Activated T-cell treated with anti-CD3 and anti-CD28 coated beads, Interleukin-2, amount 50 U/mL, for 4 hours (primary cell): ENCODE measurements at regions not wholly inside any gene's neighbourhood (a gene's known extent, or its start where the extent isn't known, plus 50 kb on each side); places are given as distances from the start of the nearest gene placed in this dataset.
"Not testable (repeated sequence)": the region's sequence is repeated elsewhere in the genome, so short reads cannot be mapped to it uniquely, and the experiment has no call there.

Source experiments
- ATAC-seq, 2 donors: fragments of 200-7000 bp; cut with Tn5 transposase; one replicate each; pipeline ENCODE4 v1.10.0; 2021
- DNase-seq: peaks from one replicate; pipeline ENCODE4 v3.0.0-alpha.2; 2020
- H3K27me3 Mint-ChIP-seq: one replicate; pipeline ENCODE4 v1.8.0; 2021; ENCODE audit warnings: low read depth, mixed read lengths
- H3K36me3 Mint-ChIP-seq: one replicate; pipeline ENCODE4 v1.8.0; 2022; ENCODE audit warnings: mixed read lengths; ENCODE audit not compliant: insufficient read depth
- H3K4me1 Mint-ChIP-seq: one replicate; pipeline ENCODE4 v1.8.0; 2021; ENCODE audit warnings: low read depth, mixed read lengths
- H3K4me3 Mint-ChIP-seq: one replicate; pipeline ENCODE4 v1.8.0; 2021; ENCODE audit warnings: mild to moderate bottlenecking, moderate library complexity, mixed read lengths
- H3K9me3 Mint-ChIP-seq: one replicate; pipeline ENCODE4 v1.8.0; 2021; ENCODE audit warnings: mixed read lengths

DNA sequence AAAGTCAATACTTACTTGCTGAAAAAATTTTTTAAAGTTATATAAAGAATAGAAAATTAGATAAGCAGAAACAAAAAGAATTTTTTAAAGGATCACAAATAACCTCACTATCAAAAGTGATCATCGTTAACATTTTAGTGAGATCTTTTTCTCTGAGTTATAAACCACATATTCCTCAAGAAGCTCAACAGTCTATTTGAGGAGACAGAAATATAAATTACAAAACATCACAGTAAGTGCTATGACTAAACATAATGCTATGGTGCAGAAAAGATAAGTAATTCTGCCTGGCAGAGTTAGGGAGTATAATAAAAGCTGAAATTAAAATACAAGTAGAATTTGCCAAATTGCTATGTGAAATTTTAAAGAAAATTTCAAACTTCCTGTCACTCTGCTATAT, 226.7 kb downstream of the LMBRD1 start:
- DNase-seq (no peak), ATAC-seq (no peak)
- H3K9me3 Mint-ChIP-seq = peaks cover 3% of the 10 kb centered on the region
- no peaks in the 10 kb centered on the region for H3K4me1 Mint-ChIP-seq
- no peak overlapping the region for H3K4me3 Mint-ChIP-seq
- no peaks in the 10 kb centered on the region for H3K36me3 Mint-ChIP-seq
- H3K27me3 Mint-ChIP-seq = peaks cover 7% of the 10 kb centered on the region

DNA sequence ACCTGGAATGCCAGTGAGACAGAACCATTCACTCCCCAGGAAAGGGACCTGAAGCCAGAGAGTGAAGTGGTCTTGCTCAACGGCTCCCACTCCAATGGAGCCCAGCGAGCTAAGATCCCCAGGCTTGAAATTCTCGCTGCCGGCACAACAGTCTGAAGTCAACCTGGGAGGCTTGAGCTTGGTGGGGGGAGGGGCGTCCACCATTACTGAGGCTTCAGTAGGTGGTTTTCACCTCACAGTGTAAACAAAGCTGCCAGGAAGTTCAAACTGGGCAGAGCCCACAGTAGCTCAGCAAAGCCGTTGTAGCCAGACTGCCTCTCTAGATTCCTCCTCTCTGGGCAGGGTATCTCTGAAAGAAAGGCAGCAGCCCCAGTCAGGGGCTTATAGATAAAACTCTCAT, 236.2 kb downstream of the LMBRD1 start:
- H3K36me3 Mint-ChIP-seq, DNase-seq, H3K27me3 Mint-ChIP-seq, H3K9me3 Mint-ChIP-seq, H3K4me3 Mint-ChIP-seq, H3K4me1 Mint-ChIP-seq, ATAC-seq: not testable (repeated sequence)

DNA sequence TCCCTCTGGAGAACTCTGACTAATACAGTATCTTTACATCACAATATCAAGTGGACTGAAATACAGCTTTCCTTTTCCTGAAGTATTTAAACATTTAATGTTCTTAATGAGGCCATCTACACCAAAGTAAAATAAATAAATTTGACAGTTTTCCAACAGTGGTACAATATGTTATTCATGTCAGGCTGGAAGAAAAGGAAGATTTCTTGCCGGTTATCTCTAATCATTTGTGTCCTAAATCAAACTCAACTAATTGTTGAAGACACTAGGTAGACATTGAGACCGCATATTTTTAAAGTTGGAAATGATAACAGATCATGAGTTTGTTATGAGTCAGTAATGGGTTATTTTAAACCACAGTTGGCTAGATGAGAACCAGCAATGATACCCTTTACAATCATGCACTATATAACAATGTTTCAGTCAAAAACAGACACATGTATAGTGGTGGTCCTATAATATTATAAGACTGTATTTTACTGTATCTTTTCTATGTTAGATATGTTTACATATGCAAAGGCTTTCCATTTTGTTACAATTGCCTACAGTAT, 241.6 kb downstream of the LMBRD1 start:
- no peak for DNase-seq
- ATAC-seq = no peak
- Mint-ChIP-seq H3K36me3 (no peaks in the 10 kb centered on the region), H3K27me3 (peaks cover 6% of the 10 kb centered on the region), H3K4me1 (no peaks in the 10 kb centered on the region), H3K4me3 (no peak overlapping the region), H3K9me3 (no peaks in the 10 kb centered on the region)

DNA sequence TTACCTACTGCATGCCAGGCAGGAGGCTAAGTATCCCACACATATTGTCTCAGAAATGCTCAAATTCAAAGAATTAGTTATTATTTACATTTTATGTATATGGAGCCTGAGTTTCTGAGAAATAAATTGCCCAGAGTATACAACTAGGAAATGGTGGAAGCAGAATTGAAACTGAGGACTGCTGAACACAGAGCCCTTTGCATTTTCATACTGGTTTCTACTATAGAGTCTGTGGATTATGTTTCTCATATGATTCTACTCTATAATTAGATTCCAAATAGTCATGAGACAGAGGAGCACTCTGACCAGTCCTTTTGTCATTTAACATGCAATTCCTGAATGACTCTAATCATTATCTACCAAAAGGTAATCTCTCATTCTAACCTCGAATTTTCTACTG, 254.3 kb downstream of the LMBRD1 start:
- Mint-ChIP-seq H3K27me3 (no peaks in the 10 kb centered on the region), H3K9me3 (no peaks in the 10 kb centered on the region), H3K36me3 (no peaks in the 10 kb centered on the region), H3K4me3 (no peak overlapping the region), H3K4me1 (no peaks in the 10 kb centered on the region)
- DNase-seq = no peak
- ATAC-seq = no peak

DNA sequence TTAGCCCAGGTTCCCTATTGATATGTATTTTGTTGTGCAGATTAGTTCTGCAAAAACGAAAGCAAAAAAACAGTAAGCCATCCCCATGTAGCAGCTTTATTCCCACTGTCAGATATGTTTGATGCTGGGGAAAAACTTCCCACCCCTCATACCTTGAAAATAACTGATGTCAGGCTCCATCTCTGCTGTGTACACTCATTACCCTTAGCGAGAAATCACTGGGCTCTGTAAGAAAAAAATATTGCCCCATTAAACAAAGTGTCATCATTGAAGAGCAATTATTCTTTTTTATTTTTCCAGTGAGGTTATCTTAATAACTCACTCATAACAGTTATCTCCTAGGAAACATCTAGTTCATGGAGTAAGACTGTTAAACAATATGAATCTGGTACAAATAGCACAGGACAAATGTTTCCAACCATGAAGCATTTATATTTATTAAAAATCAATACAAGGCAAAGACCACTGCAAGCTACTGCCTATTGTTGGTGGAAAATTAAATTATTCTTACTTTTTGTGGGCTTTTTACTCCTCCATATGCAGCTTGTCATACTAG, 268.8 kb downstream of the LMBRD1 start:
- Mint-ChIP-seq H3K9me3 (no peaks in the 10 kb centered on the region), H3K27me3 (no peaks in the 10 kb centered on the region), H3K4me1 (no peaks in the 10 kb centered on the region), H3K4me3 (no peak overlapping the region), H3K36me3 (no peaks in the 10 kb centered on the region)
- DNase-seq (no peak), ATAC-seq (no peak)

DNA sequence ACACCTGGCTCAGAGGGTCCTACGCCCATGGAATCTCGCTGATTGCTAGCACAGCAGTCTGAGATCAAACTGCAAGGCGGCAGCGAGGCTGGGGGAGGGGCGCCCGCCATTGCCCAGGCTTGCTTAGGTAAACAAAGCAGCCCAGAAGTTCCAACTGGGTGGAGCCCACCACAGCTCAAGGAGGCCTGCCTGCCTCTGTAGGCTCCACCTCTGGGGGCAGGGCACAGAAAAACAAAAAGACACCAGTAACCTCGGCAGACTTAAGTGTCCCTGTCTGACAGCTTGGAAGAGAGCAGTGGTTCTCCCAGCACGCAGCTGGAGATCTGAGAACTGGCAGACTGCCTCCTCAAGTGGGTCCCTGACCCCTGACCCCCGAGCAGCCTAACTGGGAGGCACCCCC, 281.3 kb downstream of the LMBRD1 start:
- H3K27me3 Mint-ChIP-seq, H3K36me3 Mint-ChIP-seq, H3K4me1 Mint-ChIP-seq, DNase-seq, H3K4me3 Mint-ChIP-seq, H3K9me3 Mint-ChIP-seq, ATAC-seq: not testable (repeated sequence)

DNA sequence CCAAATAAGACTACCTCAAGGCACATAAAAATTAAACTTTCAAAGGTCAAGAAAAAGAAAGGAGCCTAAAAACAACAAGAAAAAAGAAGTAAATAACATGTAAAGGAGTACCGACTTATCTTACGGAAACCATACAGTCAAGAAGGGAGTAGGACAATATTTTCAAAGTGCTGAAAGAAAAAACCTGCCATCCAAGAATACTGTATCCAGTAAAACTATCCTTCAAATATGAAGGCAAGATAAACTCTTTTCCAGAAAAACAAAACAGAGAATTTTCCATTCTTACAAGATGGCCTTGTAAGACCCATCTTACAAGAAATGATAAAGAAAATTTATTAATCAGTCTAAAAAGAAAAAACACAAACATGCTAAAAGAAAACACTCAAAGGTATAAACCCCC, 302.2 kb downstream of the LMBRD1 start:
- Mint-ChIP-seq H3K9me3 (peaks cover 6% of the 10 kb centered on the region), H3K4me3 (no peak overlapping the region), H3K27me3 (no peaks in the 10 kb centered on the region), H3K4me1 (no peaks in the 10 kb centered on the region), H3K36me3 (no peaks in the 10 kb centered on the region)
- no peak for DNase-seq
- ATAC-seq = no peak

DNA sequence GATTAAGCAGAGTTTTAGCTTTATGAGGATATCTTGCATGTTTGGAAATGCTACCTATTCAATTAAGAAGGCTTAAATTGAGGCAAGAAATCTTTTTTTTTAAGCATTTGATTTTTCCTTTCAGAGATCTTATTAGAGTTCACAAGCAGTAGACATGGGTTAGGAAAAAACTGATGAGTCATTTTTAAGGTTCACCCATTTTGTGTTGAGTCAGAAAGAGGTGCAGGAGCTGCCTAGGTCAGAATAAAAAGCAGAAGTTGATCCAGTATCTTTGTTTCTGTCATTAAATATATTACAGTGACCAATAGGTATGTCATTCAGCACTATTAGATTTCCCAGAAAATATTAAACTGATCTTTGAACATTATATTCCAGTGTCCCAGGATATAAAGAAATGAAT, 306.8 kb downstream of the LMBRD1 start:
- H3K4me3 Mint-ChIP-seq = no peak overlapping the region
- H3K27me3 Mint-ChIP-seq = no peaks in the 10 kb centered on the region
- no peaks in the 10 kb centered on the region for H3K36me3 Mint-ChIP-seq
- H3K9me3 Mint-ChIP-seq = peaks cover 18% of the 10 kb centered on the region
- no peaks in the 10 kb centered on the region for H3K4me1 Mint-ChIP-seq
- ATAC-seq (no peak), DNase-seq (no peak)

DNA sequence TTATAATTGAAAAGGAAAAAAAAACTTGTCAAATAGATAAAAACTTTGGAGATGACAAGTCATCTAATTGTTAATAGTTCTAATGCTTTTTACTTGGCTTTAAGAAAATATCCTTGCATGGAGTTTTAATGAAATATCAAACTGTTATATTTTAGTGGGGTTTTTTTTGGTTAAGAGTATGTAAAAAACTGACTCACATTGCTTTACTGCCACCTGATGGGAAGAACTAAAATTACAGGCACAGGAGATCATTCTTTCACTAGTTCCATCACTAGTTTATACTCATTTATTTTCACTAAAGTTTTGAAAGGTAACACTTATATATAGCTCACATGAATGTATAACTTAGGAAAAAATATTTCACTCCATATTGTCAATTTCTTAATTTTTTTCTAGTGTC, 309.1 kb downstream of the LMBRD1 start:
- no peaks in the 10 kb centered on the region for H3K27me3 Mint-ChIP-seq
- DNase-seq (no peak), ATAC-seq (no peak)
- peaks cover 12% of the 10 kb centered on the region for H3K9me3 Mint-ChIP-seq
- no peaks in the 10 kb centered on the region for H3K36me3 Mint-ChIP-seq
- no peak overlapping the region for H3K4me3 Mint-ChIP-seq
- no peaks in the 10 kb centered on the region for H3K4me1 Mint-ChIP-seq

DNA sequence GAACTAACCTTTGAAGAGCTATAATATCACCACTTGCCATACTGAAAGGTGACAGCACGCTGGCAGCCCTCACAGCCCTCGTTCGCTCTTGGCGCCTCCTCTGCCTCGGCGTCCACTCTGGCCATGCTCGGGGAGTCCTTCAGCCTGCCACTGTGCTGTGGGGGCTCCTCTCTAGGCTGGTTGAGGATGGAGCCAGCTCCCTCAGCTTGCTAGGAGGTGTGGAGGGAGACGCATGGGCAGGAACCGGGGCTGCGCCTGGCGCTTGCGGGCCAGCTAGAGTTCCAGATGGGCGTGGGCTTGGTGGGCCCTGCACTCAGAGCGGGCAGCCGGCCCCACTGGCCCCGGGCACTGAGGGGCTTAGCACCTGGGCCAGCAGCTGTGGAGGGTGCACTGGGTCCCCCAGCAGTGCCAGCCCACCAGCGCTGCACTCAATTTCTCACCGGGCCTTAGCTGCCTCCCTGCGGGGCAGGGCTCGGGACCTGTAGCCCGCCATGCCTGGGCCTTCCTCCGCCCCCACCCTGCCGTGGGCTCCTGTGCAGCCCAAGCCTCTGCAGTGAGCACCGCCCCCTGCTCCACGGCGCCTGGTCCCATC, 329.7 kb downstream of the LMBRD1 start:
- ATAC-seq = peak in 1 of 2 donors; percentile 27
- Mint-ChIP-seq H3K4me1 (no peaks in the 10 kb centered on the region), H3K4me3 (no peak overlapping the region), H3K27me3 (peaks cover under 1% of the 10 kb centered on the region), H3K36me3 (no peaks in the 10 kb centered on the region), H3K9me3 (peaks cover 9% of the 10 kb centered on the region)
- no peak for DNase-seq

DNA sequence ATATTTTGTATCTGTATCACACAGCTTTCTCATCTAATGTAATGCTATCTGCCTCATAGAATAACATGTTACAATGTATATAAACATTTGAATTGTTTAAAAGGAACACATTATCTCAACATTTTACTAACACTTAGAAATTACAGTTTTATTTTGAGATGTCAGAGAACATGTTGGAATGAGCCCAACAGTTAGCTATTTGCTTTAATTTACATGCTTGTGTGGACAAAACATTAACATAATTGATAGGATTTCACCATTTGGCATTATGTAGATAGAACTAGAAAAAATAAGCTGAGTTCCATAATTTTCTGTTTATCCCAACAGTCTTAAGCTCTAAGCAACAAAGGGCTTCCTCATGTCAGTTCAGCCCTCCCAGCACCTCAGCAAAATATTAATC, 330.9 kb downstream of the LMBRD1 start:
- no peak for DNase-seq
- H3K27me3 Mint-ChIP-seq = peaks cover 2% of the 10 kb centered on the region
- no peaks in the 10 kb centered on the region for H3K4me1 Mint-ChIP-seq
- ATAC-seq = no peak
- H3K9me3 Mint-ChIP-seq = peaks cover 9% of the 10 kb centered on the region
- H3K36me3 Mint-ChIP-seq = no peaks in the 10 kb centered on the region
- H3K4me3 Mint-ChIP-seq = no peak overlapping the region

DNA sequence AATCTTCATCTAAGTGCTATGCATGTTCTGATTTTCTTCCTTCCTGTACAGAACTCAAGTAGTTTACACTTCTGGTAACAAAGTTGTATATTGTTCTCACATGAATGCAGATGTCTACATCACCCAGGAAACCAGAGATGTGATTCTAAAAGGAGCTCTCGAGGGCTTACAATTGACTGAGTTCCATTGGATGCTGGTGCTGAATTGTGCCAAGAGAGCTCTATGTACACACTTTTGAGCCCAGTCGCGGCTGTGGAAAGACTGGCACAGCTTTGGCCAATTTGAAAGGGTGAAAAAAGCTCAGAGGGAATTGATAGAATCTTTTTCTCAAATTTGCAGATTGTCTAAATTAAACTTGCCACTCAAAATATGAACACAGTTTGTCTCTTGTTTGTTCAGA, 340.7 kb downstream of the LMBRD1 start:
- no peak for DNase-seq
- Mint-ChIP-seq H3K4me1 (no peaks in the 10 kb centered on the region), H3K9me3 (no peaks in the 10 kb centered on the region), H3K36me3 (no peaks in the 10 kb centered on the region), H3K4me3 (no peak overlapping the region), H3K27me3 (no peaks in the 10 kb centered on the region)
- ATAC-seq = no peak

DNA sequence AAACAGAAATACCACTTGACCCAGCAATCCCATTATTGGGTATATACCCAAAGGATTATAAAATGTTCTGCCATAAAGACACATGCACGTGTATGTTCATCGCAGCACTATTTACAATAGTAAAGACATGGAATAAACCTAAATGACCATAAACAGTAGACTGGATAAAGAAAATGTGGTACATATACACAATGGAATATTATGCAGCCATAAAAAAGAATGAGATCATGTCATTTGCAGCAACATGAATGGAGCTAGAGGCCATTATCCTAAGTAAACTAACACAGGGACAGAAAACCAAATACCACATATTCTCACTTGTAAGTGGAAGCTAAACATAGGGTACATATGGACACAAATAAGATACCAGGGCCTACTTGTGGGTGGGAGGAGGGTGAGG, 342.2 kb downstream of the LMBRD1 start:
- H3K4me3 Mint-ChIP-seq, H3K4me1 Mint-ChIP-seq, H3K36me3 Mint-ChIP-seq, H3K27me3 Mint-ChIP-seq, DNase-seq, ATAC-seq, H3K9me3 Mint-ChIP-seq: not testable (repeated sequence)

DNA sequence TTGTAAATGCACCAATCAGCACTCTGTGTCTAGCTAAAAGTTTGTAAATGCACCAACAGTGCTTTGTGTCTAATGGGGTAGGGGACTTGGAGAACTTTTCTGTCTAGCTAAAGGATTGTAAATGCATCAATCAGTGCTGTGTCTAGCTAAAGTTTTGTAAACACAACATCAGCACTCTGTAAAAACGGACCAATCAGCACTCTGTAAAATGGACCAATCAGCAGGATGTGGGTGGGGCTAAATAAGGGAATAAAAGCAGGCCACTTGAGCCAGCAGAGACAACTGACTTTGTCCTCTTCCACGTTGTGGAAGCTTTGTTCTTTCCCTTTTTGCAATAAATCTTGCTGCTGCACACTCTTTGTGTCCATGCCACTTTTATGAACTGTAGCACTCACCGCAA, 346.3 kb downstream of the LMBRD1 start:
- H3K9me3 Mint-ChIP-seq, H3K27me3 Mint-ChIP-seq, H3K4me3 Mint-ChIP-seq, ATAC-seq, H3K4me1 Mint-ChIP-seq, DNase-seq, H3K36me3 Mint-ChIP-seq: not testable (repeated sequence)

DNA sequence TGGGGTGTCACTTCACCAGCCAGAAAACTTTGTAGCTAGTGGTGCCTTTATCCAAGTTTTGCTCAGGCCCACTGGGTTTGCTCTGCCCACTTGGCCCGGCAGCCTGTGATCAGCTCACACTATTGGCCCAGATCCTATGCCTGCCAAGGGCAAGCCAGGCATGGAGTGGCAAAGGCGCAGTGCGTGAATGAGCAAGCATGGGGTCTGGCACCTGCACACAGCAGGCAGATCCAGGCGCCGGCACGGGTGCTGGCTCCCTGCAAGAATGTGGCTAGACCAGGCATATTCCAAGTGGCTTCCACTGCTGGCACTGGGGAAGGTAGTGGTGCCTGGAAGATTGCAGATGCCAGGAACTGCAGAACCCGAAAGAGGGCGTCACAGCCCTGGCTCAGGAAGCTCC, 346.9 kb downstream of the LMBRD1 start:
- no peak overlapping the region for H3K4me3 Mint-ChIP-seq
- H3K36me3 Mint-ChIP-seq = no peaks in the 10 kb centered on the region
- H3K4me1 Mint-ChIP-seq = no peaks in the 10 kb centered on the region
- no peak for DNase-seq
- ATAC-seq = no peak
- no peaks in the 10 kb centered on the region for H3K27me3 Mint-ChIP-seq
- H3K9me3 Mint-ChIP-seq = peaks cover 8% of the 10 kb centered on the region
